ENCODE measurements at regions not wholly inside any gene's neighbourhood (a gene's known extent, or its start where the extent isn't known, plus 50 kb on each side); places are given as distances from the start of the nearest gene placed in this dataset.

- WGBS, 2 donors: 13 to 26% methylated on average over 1 of the region's 1 CpG
- no peak overlapping the region for H3K27ac ChIP-seq
- intact Hi-C loops (cut with DNase I): no loop called here
- H3K4me1 ChIP-seq: peaks cover 0 to 4% (median 0%) of the 10 kb centered on the region in 4 donors
- H3K36me3 ChIP-seq: no peaks in the 10 kb centered on the region
- no peak for DNase-seq
- no peaks in the 10 kb centered on the region for H3K27me3 ChIP-seq
- H3K9me3 ChIP-seq: no peaks in the 10 kb centered on the region
- TF ChIP-seq EP300 (IDR thresholded peaks at IDR 0.05) (no peak), CTCF (IDR thresholded peaks at IDR 0.05) (no peak), POLR2A (IDR thresholded peaks at IDR 0.05) (no peak), POLR2AphosphoS5 (IDR thresholded peaks at IDR 0.05) (no peak)
- no peak overlapping the region for H3K4me3 ChIP-seq
Measured at GRCh38 chr12:45644541-45644940, 85.0 kb upstream of the ARID2 start.

- no peak overlapping the region for H3K4me3 ChIP-seq
- 94 to 95% methylated on average over 4 of the region's 4 CpGs for WGBS, 2 donors
- intact Hi-C loops (cut with DNase I): no loop called here
- no peaks in the 10 kb centered on the region for H3K36me3 ChIP-seq
- H3K9me3 ChIP-seq: no peaks in the 10 kb centered on the region
- no peak for DNase-seq
- H3K27ac ChIP-seq: no peak overlapping the region
- H3K27me3 ChIP-seq: no peaks in the 10 kb centered on the region
- no peak for TF ChIP-seq POLR2A (IDR thresholded peaks at IDR 0.05)
- no peak for TF ChIP-seq CTCF (IDR thresholded peaks at IDR 0.05)
- TF ChIP-seq EP300 (IDR thresholded peaks at IDR 0.05): no peak
- TF ChIP-seq POLR2AphosphoS5 (IDR thresholded peaks at IDR 0.05): no peak
- peaks cover 0 to 4% (median 0%) of the 10 kb centered on the region in 4 donors for H3K4me1 ChIP-seq
Measured at GRCh38 chr12:45646851-45647581, 82.5 kb upstream of the ARID2 start.

- Histone ChIP-seq H3K4me1 (peaks cover 0 to 4% (median 0%) of the 10 kb centered on the region in 4 donors), H3K36me3 (no peaks in the 10 kb centered on the region), H3K27ac (no peak overlapping the region), H3K27me3 (no peaks in the 10 kb centered on the region), H3K4me3 (no peak overlapping the region), H3K9me3 (no peaks in the 10 kb centered on the region)
- 22 to 66% methylated on average over 3 of the region's 3 CpGs for WGBS, 2 donors
- TF ChIP-seq POLR2A (IDR thresholded peaks at IDR 0.05) (no peak), CTCF (IDR thresholded peaks at IDR 0.05) (no peak), EP300 (IDR thresholded peaks at IDR 0.05) (no peak), POLR2AphosphoS5 (IDR thresholded peaks at IDR 0.05) (no peak)
- intact Hi-C loops (cut with DNase I): no loop called here
- DNase-seq: no peak
Measured at GRCh38 chr12:45648070-45648469, 81.4 kb upstream of the ARID2 start.

DNA sequence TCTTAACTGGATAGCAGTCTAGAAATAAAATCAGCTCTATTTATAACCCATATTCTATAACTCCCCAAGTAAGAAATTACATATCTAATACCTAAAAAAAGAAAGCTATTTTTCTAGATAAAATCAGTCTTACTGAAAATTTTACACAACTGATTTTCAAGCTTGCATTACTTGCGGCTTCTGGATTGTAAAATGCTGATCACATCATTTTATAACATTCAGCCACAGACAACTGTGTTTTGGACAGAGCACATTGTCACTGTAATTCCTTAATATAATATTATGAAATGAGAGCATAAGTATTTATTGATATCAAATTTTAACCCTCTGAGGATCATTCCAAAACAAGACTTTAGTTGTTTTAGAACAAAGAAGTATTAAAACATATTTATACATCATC is 78.5 kb upstream of the ARID2 start:
- no peak for DNase-seq
- H3K36me3 ChIP-seq: no peaks in the 10 kb centered on the region
- no peak overlapping the region for H3K27ac ChIP-seq
- H3K27me3 ChIP-seq: no peaks in the 10 kb centered on the region
- no peaks in the 10 kb centered on the region for H3K9me3 ChIP-seq
- H3K4me1 ChIP-seq: peaks cover 0 to 4% (median 0%) of the 10 kb centered on the region in 4 donors
- TF ChIP-seq CTCF (IDR thresholded peaks at IDR 0.05) (no peak), POLR2A (IDR thresholded peaks at IDR 0.05) (no peak), EP300 (IDR thresholded peaks at IDR 0.05) (no peak), POLR2AphosphoS5 (IDR thresholded peaks at IDR 0.05) (no peak)
- 92 to 95% methylated on average over 1 of the region's 1 CpG for WGBS, 2 donors
- intact Hi-C loops (cut with DNase I): no loop called here
- no peak overlapping the region for H3K4me3 ChIP-seq

All from sigmoid colon (tissue), 6 donors.